Mucosa of stomach (tissue), 1 donor: ENCODE measurements at regions not wholly inside any gene's neighbourhood (a gene's known extent, or its start where the extent isn't known, plus 50 kb on each side); places are given as distances from the start of the nearest gene placed in this dataset.
"Not testable (repeated sequence)": the region's sequence is repeated elsewhere in the genome, so short reads cannot be mapped to it uniquely, and the experiment has no call there.

ENCODE experiments used
- H3K27me3 ChIP-seq: one replicate; pipeline ENCODE4 v1.7.0; 2013; ENCODE audit warnings: mild to moderate bottlenecking, low read length; ENCODE audit not compliant: control insufficient read depth, insufficient read depth
- H3K36me3 ChIP-seq: one replicate; pipeline ENCODE4 v1.7.0; 2013; ENCODE audit warnings: low read length; ENCODE audit not compliant: control insufficient read depth, insufficient read depth
- H3K4me1 ChIP-seq: one replicate; pipeline ENCODE4 v1.7.0; 2013; ENCODE audit warnings: mild to moderate bottlenecking, low read length; ENCODE audit not compliant: control insufficient read depth, insufficient read depth
- H3K4me3 ChIP-seq: one replicate; pipeline ENCODE4 v1.7.0; 2013; ENCODE audit warnings: low read length
- H3K9ac ChIP-seq: one replicate; pipeline ENCODE4 v1.7.0; 2013; ENCODE audit warnings: mild to moderate bottlenecking, low read length, moderate library complexity
- H3K9me3 ChIP-seq: one replicate; pipeline ENCODE4 v1.7.0; 2013; ENCODE audit warnings: mild to moderate bottlenecking, low read length, moderate library complexity; ENCODE audit not compliant: control insufficient read depth
- donor health status: Pancreatic carcinoma.

DNA sequence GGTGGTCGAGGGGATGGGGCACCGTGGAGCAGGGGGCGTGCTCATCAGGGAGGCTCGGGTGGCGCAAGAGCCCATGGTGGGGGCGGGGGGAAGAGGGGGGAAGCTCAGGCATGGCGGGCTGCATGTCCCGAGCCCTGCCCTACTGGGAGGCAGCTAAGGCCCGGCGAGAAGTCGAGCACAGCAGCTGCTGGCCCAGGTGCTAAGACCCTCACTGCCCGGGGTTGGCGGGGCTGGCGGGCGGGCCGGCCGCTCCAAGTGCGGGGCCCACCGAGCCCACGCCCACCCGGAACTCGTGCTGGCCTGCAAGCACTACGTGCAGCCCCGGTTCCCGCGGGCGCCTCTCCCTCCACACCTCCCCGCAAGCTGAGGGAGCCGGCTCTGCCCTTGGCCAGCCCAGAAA is 55.0 kb upstream of the FAM171A1 start:
- Histone ChIP-seq H3K36me3 (no peaks in the 10 kb centered on the region), H3K4me3 (no peak overlapping the region), H3K27me3 (no peaks in the 10 kb centered on the region), H3K9me3 (no peaks in the 10 kb centered on the region), H3K9ac (no peak overlapping the region), H3K4me1 (no peaks in the 10 kb centered on the region)

DNA sequence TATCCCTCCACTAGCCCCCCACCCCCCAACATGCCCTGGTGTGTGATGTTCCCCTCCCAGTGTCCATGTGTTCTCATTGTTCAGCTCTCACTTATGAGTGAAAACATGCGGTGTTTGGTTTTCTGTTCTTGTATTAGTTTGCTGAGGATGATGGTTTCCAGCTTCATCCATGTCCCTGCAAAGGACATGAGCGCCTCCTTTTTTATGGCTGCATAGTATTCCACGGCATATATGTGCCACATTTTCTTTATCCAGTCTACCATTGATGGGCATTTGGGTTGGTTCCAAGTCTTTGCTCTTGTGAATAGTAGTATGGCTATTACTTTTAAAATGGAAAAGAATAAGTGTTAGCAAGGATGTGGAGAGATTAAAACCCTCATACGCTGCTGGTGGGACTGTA is 50.8 kb upstream of the FAM171A1 start:
- H3K4me3 ChIP-seq, H3K9ac ChIP-seq, H3K36me3 ChIP-seq, H3K9me3 ChIP-seq, H3K4me1 ChIP-seq, H3K27me3 ChIP-seq: not testable (repeated sequence)
